Activated CD8-positive, alpha-beta memory T cell treated with anti-CD3 and anti-CD28 coated beads, Interleukin-2, amount 50 U/mL, for 4 hours (primary cell): ENCODE measurements at regions not wholly inside any gene's neighbourhood (a gene's known extent, or its start where the extent isn't known, plus 50 kb on each side); places are given as distances from the start of the nearest gene placed in this dataset.

Experiments used
- DNase-seq: peaks from one replicate; pipeline ENCODE4 v3.0.0-alpha.2; 2020

- no peak for DNase-seq
Observed at GRCh38 chr7:21099955-21100354, 313.3 kb upstream of the SP8 start.

- no peak for DNase-seq
Observed at GRCh38 chr7:21101541-21101940, 314.9 kb upstream of the SP8 start.

DNA sequence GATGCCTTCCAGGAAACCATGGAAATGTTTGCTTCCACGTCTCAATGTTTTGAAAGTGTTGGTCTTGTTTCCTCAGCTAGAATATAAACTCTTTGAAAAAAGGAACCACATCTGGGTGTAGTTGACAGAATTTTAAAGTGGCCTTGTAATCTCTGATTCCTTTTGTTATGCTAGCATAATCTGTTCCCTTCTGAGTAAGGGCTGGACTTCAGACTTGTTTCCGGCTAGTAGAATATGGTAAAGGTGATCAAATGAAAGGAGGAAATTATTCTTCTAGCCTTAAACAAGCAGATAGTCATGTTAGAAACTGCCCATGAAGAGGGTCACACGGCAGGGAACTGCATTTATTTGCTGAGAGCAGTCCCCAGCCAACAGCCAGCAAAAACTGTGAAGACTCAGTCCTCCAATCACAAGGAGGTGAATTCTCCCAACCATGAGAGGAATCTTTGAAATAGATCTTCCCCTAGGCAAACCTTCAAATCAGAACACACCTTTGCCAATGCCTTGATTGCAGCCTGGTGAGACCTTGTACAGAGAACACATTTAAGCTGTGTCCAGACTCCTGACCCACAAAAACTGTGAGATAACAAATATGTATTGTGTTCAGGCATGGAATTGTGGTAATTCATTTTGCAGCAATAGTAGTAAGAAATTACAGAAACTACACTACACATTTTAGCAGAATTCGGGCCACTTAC is 316.9 kb upstream of the SP8 start:
- DNase-seq: no peak

- DNase-seq: no peak
Observed at GRCh38 chr7:21104124-21104500, 317.4 kb upstream of the SP8 start.

DNA sequence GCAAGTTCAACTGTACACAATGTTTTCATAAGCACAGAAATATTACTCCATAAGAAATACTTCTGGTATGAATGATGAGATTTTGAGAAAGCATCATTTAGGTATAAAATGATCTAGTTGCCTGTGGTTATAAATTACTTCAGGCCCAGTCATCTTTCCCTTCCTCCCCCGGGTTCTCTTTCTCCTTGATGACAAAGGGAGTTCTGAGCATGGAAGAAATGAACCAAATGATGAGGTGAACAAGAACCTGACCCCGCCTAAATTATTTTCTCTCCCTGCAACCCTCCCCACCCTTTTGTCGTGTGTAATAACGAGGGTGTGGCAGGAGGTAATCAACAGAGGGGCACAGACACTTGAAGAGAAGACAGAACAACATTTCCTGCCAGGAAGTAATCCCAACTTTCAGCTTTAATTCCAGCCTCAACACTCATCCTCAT is 319.6 kb upstream of the SP8 start:
- DNase-seq: no peak

DNA sequence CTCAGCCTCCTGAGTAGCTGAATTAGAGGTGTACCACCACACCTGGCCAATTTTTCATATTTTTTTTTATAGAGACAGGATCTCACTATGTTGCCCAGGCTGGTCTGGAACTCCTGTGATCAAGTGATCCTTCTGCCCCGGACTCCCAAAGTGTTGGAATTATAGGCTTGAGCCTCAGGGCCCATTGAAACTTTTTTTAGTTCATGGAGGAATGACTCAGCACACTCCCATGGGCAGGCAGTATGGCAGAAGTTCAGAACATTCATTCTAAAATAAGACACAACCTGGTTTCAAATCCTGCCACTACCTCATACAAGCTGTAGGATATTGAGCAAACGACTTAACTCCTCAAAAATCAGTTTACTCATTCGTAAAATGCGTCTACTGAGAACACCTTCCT is 320.4 kb upstream of the SP8 start:
- DNase-seq: no peak

DNA sequence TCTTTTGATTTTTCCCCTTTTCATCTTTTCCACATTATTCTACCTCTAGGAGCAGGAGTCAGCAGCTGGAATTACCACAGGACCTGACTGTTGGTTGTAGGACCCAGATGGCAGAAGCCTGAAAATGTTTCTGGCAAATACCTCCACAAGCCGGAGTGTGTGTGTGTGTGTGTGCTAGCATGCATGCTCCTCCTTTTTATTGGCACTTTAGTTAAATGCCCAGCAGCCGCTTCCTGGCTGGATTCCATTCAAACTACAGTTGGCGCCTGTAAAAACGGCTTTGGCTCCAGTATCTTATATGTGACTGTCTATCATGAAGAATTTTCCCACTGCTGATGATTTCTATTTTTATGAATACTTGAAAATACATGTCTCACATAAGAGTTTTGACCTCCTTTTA is 319.7 kb upstream of the SP4 start:
- no peak for DNase-seq

DNA sequence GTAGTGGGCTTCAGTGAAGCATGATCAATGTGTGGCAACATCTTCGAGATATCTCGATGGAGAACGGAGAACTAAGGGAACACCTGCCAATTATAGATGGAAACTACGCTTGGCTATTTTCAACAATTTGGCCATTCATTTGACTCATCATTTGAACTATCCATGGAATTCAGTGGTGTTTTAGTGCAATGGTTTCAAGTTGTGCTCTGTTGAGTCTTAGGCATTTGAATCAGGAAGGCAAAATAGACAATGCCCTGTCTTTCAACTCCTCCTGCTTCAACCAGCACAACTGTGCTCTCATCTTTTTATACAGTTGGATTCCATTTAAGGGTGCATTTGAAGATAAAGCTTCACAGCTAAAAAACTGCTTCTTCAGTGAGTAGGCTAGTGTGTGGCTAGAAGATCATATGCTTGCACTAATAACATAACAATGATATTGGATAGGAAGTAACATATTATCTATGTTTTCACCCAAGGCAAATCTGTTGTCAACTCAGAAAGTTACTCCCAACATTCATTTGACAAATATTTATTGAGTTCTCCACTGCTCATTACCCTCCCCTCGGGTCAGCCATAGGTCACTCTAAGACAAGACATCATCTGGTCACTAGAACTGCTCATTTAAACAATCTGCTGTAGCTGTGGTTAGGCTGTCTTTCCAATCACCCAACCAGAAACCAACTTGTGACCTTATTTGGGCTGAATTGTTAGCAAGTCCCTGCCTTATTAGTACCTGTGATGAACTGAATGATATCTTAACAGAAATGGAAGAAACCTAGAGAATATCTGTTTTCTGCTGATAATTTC is 314.1 kb upstream of the SP4 start:
- no peak for DNase-seq

GRCh38 chr7:21123586-21123985 is 304.3 kb upstream of the SP4 start:
- DNase-seq: no peak

DNA sequence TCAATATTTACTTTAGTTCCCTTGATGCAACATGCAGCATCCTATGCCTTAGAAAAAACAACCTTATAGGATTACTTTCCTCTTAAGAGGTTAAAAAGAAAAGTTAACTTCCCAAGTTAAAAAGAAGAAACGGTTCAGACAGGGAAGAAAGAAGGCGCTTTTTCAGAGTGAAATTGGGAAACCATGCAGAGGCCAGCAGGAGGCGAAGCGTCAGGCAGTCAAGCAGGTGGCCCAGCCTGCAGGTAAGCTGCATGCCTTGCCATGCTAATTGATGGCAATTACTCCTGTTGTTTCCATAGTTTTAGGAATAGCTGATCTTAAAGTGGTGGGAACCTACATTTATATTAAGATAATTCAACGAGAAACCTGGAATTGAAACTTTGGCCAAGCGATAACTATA is 302.6 kb upstream of the SP4 start:
- DNase-seq: no peak

DNA sequence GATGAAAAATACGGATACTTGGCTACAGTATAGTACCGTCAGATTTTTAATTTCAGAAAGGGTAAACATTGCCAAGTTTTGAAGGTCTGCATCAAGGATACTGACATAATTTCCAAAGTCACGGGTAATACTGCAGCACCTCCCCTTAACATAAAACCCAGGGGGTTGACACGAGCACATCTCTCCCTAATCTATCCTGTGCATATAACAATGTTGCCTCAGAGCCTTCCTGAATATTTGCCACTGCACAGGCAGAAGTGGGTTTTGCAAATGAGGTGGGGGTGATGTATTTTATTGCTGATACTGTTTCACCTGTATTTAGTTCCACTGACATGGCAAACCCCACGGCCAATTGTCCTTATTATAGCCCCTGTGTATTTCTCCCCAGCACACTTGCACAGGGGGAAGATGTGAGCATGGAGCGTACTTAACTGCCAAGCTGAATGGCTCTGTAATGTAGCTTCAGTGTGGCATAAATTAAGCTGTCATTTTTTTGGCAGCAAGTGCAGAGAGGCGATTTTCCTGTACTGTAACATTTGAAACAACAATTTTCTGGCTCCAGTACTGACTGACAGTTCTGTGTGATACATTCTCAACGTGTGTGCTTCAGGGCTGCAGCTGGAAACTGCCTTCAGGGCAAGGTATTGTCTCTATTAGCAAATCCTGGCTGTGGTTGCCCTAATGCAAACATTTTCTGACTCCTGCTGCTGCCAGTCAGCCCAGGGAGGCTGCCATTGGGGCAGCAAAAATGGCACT is 299.6 kb upstream of the SP4 start:
- DNase-seq: no peak

- DNase-seq: no peak
Observed at GRCh38 chr7:21131897-21132296, 296.0 kb upstream of the SP4 start.

- DNase-seq: no peak
Observed at GRCh38 chr7:21134631-21135030, 293.3 kb upstream of the SP4 start.

- DNase-seq: no peak
Observed at GRCh38 chr7:21135437-21135836, 292.4 kb upstream of the SP4 start.

DNA sequence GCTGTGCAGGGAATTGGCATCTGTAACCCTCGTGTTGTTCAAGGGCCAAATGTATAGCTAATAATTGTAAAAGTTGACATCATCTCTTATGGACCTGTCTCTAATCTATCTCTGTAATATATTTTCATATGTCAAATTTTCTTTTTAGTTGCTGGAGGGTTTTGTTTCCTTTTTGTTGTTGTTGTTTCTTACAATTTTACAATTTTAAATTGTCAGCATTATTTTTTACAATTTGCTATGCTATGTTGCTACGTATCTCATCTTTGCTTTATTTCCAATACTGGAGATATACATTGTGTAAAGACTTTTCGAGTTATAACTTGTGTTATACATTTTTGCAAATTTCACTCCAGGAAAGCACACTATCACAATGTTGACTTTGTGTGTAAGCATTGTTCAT is 290.2 kb upstream of the SP4 start:
- no peak for DNase-seq

GRCh38 chr7:21140622-21141021 is 287.3 kb upstream of the SP4 start:
- no peak for DNase-seq

- no peak for DNase-seq
Observed at GRCh38 chr7:21141476-21141875, 286.4 kb upstream of the SP4 start.

- DNase-seq: no peak
Observed at GRCh38 chr7:21142081-21142480, 285.8 kb upstream of the SP4 start.

DNA sequence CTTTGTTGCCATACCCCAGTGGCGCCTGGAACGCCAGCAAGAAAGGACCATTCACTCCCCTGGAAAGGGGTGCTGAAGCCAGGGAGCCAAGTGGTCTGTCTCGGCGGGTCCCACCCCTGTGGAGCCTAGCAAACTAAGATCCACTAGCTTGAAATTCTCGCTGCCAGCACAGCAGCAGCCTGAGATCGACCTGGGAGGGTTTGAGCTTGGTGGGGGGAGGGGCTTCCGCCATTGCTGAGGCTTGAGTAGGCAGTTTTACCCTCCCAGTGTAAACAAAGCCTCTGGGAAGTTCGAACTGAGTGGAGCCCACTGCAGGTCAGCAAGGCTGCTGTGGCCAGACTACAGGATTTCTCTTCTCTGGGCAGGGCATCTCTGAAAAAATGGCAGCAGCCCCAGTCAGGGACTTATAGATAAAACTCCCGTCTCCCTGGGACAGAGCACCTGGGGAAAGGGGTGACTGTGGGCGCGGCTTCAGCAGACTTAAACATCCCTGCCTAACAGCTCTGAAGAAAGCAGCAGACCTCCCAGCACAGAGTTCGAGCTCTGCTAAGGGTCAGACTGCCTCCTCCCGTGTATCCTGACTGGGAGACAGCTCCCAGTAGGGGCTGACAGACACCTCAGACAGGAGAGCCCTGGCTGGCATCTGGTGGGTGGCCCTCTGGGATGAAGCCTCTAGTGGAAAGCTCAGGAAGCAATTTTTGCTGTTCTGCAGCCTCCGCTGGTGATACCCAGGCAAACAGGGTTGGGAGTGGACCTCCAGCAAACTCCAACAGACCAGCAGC is 281.1 kb upstream of the SP4 start:
- no peak for DNase-seq

GRCh38 chr7:21149809-21150208 is 278.1 kb upstream of the SP4 start:
- DNase-seq: no peak

GRCh38 chr7:21154614-21155013 is 273.3 kb upstream of the SP4 start:
- no peak for DNase-seq

DNA sequence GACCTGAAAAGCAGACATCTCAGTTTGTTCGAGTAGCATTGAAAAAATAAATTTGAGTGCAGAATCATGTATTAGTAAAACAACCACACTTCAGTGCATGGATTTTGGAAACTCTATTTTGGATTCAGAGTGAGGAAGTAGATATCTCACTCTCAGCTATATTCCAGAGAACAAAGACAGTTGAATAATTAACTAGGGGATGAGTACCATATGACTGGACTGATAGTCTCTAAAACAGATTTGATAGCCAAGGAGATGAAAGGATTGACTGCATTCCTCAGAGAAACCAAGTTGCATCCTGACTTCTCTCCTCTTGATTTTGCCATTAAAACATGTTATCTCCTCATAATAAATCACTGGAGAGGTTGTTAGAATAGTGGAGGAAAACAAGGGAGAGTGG is 268.4 kb upstream of the SP4 start:
- DNase-seq: no peak

GRCh38 chr7:21160401-21160800 is 267.5 kb upstream of the SP4 start:
- DNase-seq: no peak
